Nephron (organoid): ENCODE measurements at regions not wholly inside any gene's neighbourhood (a gene's known extent, or its start where the extent isn't known, plus 50 kb on each side); places are given as distances from the start of the nearest gene placed in this dataset.

ENCODE experiments used
- H3K27ac Mint-ChIP-seq, 3 experiments: 2 replicates each; pipeline ENCODE4 v1.8.0; 2020; ENCODE audit warnings: mixed read lengths in 3 of 3, mild to moderate bottlenecking in 2 of 3, moderate library complexity in 1 of 3
- H3K27me3 Mint-ChIP-seq: 2 replicates; pipeline ENCODE4 v1.8.0; 2021; ENCODE audit warnings: low read depth, mild to moderate bottlenecking, moderate library complexity, mixed read lengths
- H3K36me3 Mint-ChIP-seq: 2 replicates; pipeline ENCODE4 v1.8.0; 2020; ENCODE audit warnings: low read depth, mixed read lengths
- H3K4me1 Mint-ChIP-seq: 2 replicates; pipeline ENCODE4 v1.8.0; 2020; ENCODE audit warnings: mixed read lengths
- H3K4me3 Mint-ChIP-seq, 3 experiments: 2 replicates each; pipeline ENCODE4 v1.8.0; 2020; ENCODE audit warnings: mild to moderate bottlenecking in 3 of 3, mixed read lengths in 3 of 3, moderate library complexity in 2 of 3
- H3K9me3 Mint-ChIP-seq: 2 replicates; pipeline ENCODE4 v1.8.0; 2020; ENCODE audit warnings: mixed read lengths
- TF ChIP-seq, protein P1 (sequence below), 3 experiments: fragments of 200-600 bp; sonication (generic); IDR thresholded peaks; one replicate each; pipeline ENCODE4 v1.5.0; 2021; ENCODE audit warnings: antibody characterized with exemption in 3 of 3; ENCODE audit not compliant: unreplicated experiment in 3 of 3

- H3K4me1 Mint-ChIP-seq: no peaks in the 10 kb centered on the region
- no peaks in the 10 kb centered on the region for H3K9me3 Mint-ChIP-seq
- H3K27me3 Mint-ChIP-seq: peaks cover 38% of the 10 kb centered on the region
- H3K4me3 Mint-ChIP-seq: no peak overlapping the region
- no peaks in the 10 kb centered on the region for H3K36me3 Mint-ChIP-seq
- TF ChIP-seq, protein P1, sequence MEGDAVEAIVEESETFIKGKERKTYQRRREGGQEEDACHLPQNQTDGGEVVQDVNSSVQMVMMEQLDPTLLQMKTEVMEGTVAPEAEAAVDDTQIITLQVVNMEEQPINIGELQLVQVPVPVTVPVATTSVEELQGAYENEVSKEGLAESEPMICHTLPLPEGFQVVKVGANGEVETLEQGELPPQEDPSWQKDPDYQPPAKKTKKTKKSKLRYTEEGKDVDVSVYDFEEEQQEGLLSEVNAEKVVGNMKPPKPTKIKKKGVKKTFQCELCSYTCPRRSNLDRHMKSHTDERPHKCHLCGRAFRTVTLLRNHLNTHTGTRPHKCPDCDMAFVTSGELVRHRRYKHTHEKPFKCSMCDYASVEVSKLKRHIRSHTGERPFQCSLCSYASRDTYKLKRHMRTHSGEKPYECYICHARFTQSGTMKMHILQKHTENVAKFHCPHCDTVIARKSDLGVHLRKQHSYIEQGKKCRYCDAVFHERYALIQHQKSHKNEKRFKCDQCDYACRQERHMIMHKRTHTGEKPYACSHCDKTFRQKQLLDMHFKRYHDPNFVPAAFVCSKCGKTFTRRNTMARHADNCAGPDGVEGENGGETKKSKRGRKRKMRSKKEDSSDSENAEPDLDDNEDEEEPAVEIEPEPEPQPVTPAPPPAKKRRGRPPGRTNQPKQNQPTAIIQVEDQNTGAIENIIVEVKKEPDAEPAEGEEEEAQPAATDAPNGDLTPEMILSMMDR (IDR thresholded peaks at IDR 0.05; ENCODE audit: unreplicated experiment in 3 of 3): no peak
- H3K27ac Mint-ChIP-seq: no peak overlapping the region
Measured at GRCh38 chr20:37611346-37611745, 82.5 kb upstream of the CTNNBL1 start.

GRCh38 chr20:37610203-37610798 lies 82.6 kb upstream of the BLCAP start:
- Mint-ChIP-seq H3K4me3 (no peak overlapping the region), H3K27ac (no peak overlapping the region), H3K9me3 (no peaks in the 10 kb centered on the region), H3K36me3 (no peaks in the 10 kb centered on the region), H3K4me1 (no peaks in the 10 kb centered on the region), H3K27me3 (peaks cover 32% of the 10 kb centered on the region)
- TF ChIP-seq, protein P1 (IDR thresholded peaks at IDR 0.05; ENCODE audit: unreplicated experiment in 3 of 3): no peak

DNA sequence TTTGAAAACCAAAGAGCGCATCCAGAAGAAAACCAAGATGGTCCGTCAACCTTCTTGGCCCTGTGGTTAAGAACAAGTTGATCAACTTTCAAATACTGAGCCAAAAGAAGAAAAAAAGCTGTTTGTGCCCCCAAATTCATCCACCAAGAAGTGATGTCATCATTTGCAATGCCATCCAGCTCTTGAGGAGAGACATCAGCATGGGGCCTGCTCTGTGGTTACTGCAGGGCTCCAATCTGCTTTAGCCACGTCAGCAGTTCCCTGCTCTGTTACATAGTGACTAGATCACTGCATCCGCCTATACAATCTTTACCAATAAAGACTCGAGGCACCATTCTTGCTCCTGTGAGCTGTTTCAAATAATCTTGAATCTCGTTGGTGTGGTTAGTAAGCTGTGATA lies 75.0 kb upstream of the BLCAP start:
- Mint-ChIP-seq H3K27ac (no peak overlapping the region), H3K36me3 (no peaks in the 10 kb centered on the region), H3K4me1 (peaks cover 15% of the 10 kb centered on the region), H3K9me3 (no peaks in the 10 kb centered on the region), H3K27me3 (peaks cover 44% of the 10 kb centered on the region), H3K4me3 (no peak overlapping the region)
- TF ChIP-seq, protein P1 (IDR thresholded peaks at IDR 0.05; ENCODE audit: unreplicated experiment in 3 of 3): no peak

GRCh38 chr20:37600486-37600885 lies 72.8 kb upstream of the BLCAP start:
- H3K36me3 Mint-ChIP-seq: no peaks in the 10 kb centered on the region
- peaks cover 45% of the 10 kb centered on the region for H3K27me3 Mint-ChIP-seq
- H3K4me1 Mint-ChIP-seq: peaks cover 17% of the 10 kb centered on the region
- TF ChIP-seq, protein P1 (IDR thresholded peaks at IDR 0.05; ENCODE audit: unreplicated experiment in 3 of 3): no peak
- H3K9me3 Mint-ChIP-seq: no peaks in the 10 kb centered on the region
- H3K27ac Mint-ChIP-seq: no peak overlapping the region
- no peak overlapping the region for H3K4me3 Mint-ChIP-seq

- TF ChIP-seq, protein P1 (IDR thresholded peaks at IDR 0.05; ENCODE audit: unreplicated experiment in 3 of 3): no peak
- Mint-ChIP-seq H3K4me1 (peaks cover 17% of the 10 kb centered on the region), H3K9me3 (no peaks in the 10 kb centered on the region), H3K4me3 (peak overlapping the region; percentile 0 to 8 (median 0)), H3K27ac (peak overlapping the region in 2 of 3 experiments; percentile 22 to 24), H3K27me3 (peaks cover 41% of the 10 kb centered on the region), H3K36me3 (no peaks in the 10 kb centered on the region)
Measured at GRCh38 chr20:37598575-37599342, 71.1 kb upstream of the BLCAP start.
